ENCODE measurements at regions not wholly inside any gene's neighbourhood (a gene's known extent, or its start where the extent isn't known, plus 50 kb on each side); places are given as distances from the start of the nearest gene placed in this dataset.

DNA sequence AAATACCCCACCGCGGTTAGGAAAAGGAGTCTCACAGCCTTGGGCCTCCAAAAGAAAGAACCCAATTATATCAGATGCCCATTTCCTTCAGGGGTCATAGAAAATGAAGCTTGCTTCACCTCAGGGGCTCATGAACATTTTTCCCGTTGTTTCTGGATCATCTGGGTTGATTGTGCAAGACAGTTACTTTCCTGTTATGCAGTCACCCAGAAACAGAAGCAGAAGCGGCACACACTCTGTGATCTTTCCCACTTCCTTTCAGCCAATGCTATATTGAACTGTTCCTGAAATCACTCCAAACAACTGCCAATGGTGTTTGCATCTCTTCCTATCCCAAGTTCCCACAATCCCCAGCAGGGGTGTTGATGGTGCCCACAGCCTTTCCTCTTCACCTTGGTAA is 295.6 kb upstream of the RASGRP1 start:
- CTCF ChIA-PET (ENCODE audit: partially characterized antibody) = interaction anchor here (0.7 to 2.4 kb wide), 3 partner anchors 10 to 52 kb away, joined by 3 to 6 read pairs (median 3); no protein-coding TSS in a partner anchor
- WGBS, 2 experiments (ENCODE audit: extremely low coverage in 1 of 2, insufficient coverage in 1 of 2, insufficient read length in 1 of 2, insufficient replicate concordance in 2 of 2, low coverage in 1 of 2, low lambda C conversion rate in 2 of 2, missing lambda C conversion rate in 1 of 2) = 94% methylated on average over 4 of the region's 4 CpGs; no CpG with 5 or more reads in 1 of the 2 experiments
- DNase-seq (ENCODE audit: low read depth in 1 of 2, low spot score in 2 of 2) = no peak
- no peak for TF ChIP-seq RBBP5 (IDR thresholded peaks at IDR 0.05; ENCODE audit: borderline replicate concordance, low read depth, low read length)
- no peak for TF ChIP-seq RXRA (IDR thresholded peaks at IDR 0.05; ENCODE audit: insufficient read depth, low read depth, low read length)
- TF ChIP-seq, protein P1, sequence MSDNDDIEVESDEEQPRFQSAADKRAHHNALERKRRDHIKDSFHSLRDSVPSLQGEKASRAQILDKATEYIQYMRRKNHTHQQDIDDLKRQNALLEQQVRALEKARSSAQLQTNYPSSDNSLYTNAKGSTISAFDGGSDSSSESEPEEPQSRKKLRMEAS (IDR thresholded peaks at IDR 0.05) = no peak
- TF ChIP-seq CHD1 (IDR thresholded peaks at IDR 0.05; ENCODE audit: low read depth, low read length) = no peak
- TF ChIP-seq NANOG (IDR thresholded peaks at IDR 0.05; ENCODE audit: insufficient read depth, low read depth, low read length, poor library complexity, severe bottlenecking) = no peak
- TF ChIP-seq BRCA1 (IDR thresholded peaks at IDR 0.05; ENCODE audit: low read depth, low read length) = no peak
- TF ChIP-seq ASH2L (IDR thresholded peaks at IDR 0.05; ENCODE audit: low read length) = no peak
- TF ChIP-seq EP300 (IDR thresholded peaks at IDR 0.05; ENCODE audit: borderline replicate concordance in 1 of 2, low read depth in 2 of 2, low read length in 2 of 2) = no peak
- no peak for TF ChIP-seq CEBPB (IDR thresholded peaks at IDR 0.05; ENCODE audit: low read depth, low read length)
- TF ChIP-seq BACH1 (IDR thresholded peaks at IDR 0.05; ENCODE audit: low read length) = no peak
- TF ChIP-seq CBX5 (IDR thresholded peaks at IDR 0.05; ENCODE audit: low read depth, low read length) = no peak
- TF ChIP-seq, protein P2, sequence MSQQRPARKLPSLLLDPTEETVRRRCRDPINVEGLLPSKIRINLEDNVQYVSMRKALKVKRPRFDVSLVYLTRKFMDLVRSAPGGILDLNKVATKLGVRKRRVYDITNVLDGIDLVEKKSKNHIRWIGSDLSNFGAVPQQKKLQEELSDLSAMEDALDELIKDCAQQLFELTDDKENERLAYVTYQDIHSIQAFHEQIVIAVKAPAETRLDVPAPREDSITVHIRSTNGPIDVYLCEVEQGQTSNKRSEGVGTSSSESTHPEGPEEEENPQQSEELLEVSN (IDR thresholded peaks at IDR 0.05) = no peak
- TF ChIP-seq TCF12 (IDR thresholded peaks at IDR 0.05; ENCODE audit: low read depth, low read length) = no peak
- no peak for TF ChIP-seq ZNF274 (IDR thresholded peaks at IDR 0.05; ENCODE audit: borderline replicate concordance, extremely low read depth, low read length)
- TF ChIP-seq EGR1 (IDR thresholded peaks at IDR 0.05; ENCODE audit: borderline replicate concordance, low read depth, low read length) = no peak

More for the DNA sequence above, 295.6 kb upstream of the RASGRP1 start:
- H3K79me1 ChIP-seq (ENCODE audit: low read depth, low read length) = no peaks in the 10 kb centered on the region
- H2BK12ac ChIP-seq (ENCODE audit: low read depth, low read length) = no peak overlapping the region
- no peaks in the 10 kb centered on the region for H3K23me2 ChIP-seq (ENCODE audit: low read depth, low read length)
- no peak overlapping the region for H2AK5ac ChIP-seq (ENCODE audit: low read depth, low read length)
- no peak overlapping the region for H3K4ac ChIP-seq (replicated peaks; ENCODE audit: insufficient read length, low read depth, low read length)
- FAIRE-seq = no peak
- no peak overlapping the region for H2BK5ac ChIP-seq (ENCODE audit: low read depth, low read length)
- H4K91ac ChIP-seq (replicated peaks; ENCODE audit: insufficient read length, low read length) = no peak overlapping the region
- H4K8ac ChIP-seq (ENCODE audit: extremely low read depth, insufficient read depth, low read length) = no peak overlapping the region
- H3K14ac ChIP-seq (ENCODE audit: insufficient read length) = no peak overlapping the region
- no peaks in the 10 kb centered on the region for H3K9me3 ChIP-seq (ENCODE audit: insufficient read depth in 2 of 2, low read depth in 1 of 2, low read length in 1 of 2)
- no peak overlapping the region for H2BK20ac ChIP-seq (ENCODE audit: low read length)
- no peak overlapping the region for H3K4me3 ChIP-seq (ENCODE audit: extremely low read depth in 1 of 4, insufficient read depth in 2 of 4, low read depth in 3 of 4, low read length in 4 of 4)
- H3K36me3 ChIP-seq (ENCODE audit: control insufficient read depth in 2 of 4, insufficient read depth in 4 of 4, low read length in 3 of 4) = no peaks in the 10 kb centered on the region
- no peaks in the 10 kb centered on the region for H4K20me1 ChIP-seq (replicated peaks in 1 of 2; ENCODE audit: control insufficient read depth in 1 of 2, insufficient read depth in 2 of 2, low read length in 2 of 2)
- no peak overlapping the region for H3K23ac ChIP-seq (ENCODE audit: insufficient read length)
- H2AFZ ChIP-seq (ENCODE audit: low read length) = no peak overlapping the region
- H3K79me2 ChIP-seq (ENCODE audit: control insufficient read depth in 1 of 2, insufficient read depth in 2 of 2, low read length in 2 of 2) = no peaks in the 10 kb centered on the region
- no peak overlapping the region for H2BK120ac ChIP-seq (replicated peaks; ENCODE audit: low read depth, low read length)
- H3K18ac ChIP-seq (ENCODE audit: extremely low read depth, low read length) = no peak overlapping the region
- H3K56ac ChIP-seq (replicated peaks; ENCODE audit: insufficient read length, low read depth, low read length) = no peak overlapping the region
- no peaks in the 10 kb centered on the region for H3K27me3 ChIP-seq (replicated peaks in 1 of 4; ENCODE audit: control insufficient read depth in 3 of 4, extremely low read depth in 1 of 4, insufficient read depth in 3 of 4, low read length in 3 of 4)
- H3K9ac ChIP-seq (replicated peaks in 1 of 4; ENCODE audit: extremely low read depth in 1 of 4, low read depth in 3 of 4, low read length in 3 of 4) = no peak overlapping the region
- H2BK15ac ChIP-seq (ENCODE audit: low read length) = no peak overlapping the region
- POLR2A ChIA-PET (ENCODE audit: partially characterized antibody) = no interaction called here
- no peaks in the 10 kb centered on the region for H3K4me1 ChIP-seq (replicated peaks in 1 of 4; ENCODE audit: control insufficient read depth in 3 of 4, insufficient read depth in 4 of 4, low read length in 3 of 4)
- no peak overlapping the region for H3K4me2 ChIP-seq (ENCODE audit: insufficient read depth in 1 of 2, low read depth in 2 of 2, low read length in 2 of 2)
- H4K5ac ChIP-seq (ENCODE audit: insufficient read length, low read depth, low read length) = no peak overlapping the region
- no peak overlapping the region for H3K27ac ChIP-seq (ENCODE audit: low read depth, low read length)
